ENCODE measurements at regions not wholly inside any gene's neighbourhood (a gene's known extent, or its start where the extent isn't known, plus 50 kb on each side); places are given as distances from the start of the nearest gene placed in this dataset.

DNA sequence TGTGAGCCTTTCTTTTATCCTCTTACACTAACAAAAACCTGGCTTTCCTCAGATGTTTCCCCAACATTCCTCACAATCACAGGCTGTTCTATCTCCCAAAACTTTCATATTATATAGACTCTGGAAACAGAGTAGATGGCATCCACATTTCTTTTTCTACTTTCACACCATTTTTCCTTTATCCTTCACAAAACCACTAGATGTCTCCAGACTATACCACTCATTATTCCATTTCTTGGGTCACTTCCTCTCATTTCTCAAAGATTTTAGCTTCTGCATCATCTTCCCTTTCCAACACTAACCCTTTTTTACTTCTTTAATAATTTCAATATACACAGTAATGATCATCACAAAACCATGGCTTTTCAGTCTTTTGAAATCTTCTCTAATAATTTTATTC, 286.0 kb upstream of the DEPDC1 start:
- TF ChIP-seq SPI1 (IDR thresholded peaks at IDR 0.05; ENCODE audit: borderline replicate concordance, low read depth) (peak; percentile 4; the same call in 1 of the 2 replicates), GABPA (IDR thresholded peaks at IDR 0.05; ENCODE audit: low read depth) (no peak)
- TF ChIP-seq, protein P1, sequence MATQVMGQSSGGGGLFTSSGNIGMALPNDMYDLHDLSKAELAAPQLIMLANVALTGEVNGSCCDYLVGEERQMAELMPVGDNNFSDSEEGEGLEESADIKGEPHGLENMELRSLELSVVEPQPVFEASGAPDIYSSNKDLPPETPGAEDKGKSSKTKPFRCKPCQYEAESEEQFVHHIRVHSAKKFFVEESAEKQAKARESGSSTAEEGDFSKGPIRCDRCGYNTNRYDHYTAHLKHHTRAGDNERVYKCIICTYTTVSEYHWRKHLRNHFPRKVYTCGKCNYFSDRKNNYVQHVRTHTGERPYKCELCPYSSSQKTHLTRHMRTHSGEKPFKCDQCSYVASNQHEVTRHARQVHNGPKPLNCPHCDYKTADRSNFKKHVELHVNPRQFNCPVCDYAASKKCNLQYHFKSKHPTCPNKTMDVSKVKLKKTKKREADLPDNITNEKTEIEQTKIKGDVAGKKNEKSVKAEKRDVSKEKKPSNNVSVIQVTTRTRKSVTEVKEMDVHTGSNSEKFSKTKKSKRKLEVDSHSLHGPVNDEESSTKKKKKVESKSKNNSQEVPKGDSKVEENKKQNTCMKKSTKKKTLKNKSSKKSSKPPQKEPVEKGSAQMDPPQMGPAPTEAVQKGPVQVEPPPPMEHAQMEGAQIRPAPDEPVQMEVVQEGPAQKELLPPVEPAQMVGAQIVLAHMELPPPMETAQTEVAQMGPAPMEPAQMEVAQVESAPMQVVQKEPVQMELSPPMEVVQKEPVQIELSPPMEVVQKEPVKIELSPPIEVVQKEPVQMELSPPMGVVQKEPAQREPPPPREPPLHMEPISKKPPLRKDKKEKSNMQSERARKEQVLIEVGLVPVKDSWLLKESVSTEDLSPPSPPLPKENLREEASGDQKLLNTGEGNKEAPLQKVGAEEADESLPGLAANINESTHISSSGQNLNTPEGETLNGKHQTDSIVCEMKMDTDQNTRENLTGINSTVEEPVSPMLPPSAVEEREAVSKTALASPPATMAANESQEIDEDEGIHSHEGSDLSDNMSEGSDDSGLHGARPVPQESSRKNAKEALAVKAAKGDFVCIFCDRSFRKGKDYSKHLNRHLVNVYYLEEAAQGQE (IDR thresholded peaks at IDR 0.05; ENCODE audit: insufficient replicate concordance, low read depth), result no peak

DNA sequence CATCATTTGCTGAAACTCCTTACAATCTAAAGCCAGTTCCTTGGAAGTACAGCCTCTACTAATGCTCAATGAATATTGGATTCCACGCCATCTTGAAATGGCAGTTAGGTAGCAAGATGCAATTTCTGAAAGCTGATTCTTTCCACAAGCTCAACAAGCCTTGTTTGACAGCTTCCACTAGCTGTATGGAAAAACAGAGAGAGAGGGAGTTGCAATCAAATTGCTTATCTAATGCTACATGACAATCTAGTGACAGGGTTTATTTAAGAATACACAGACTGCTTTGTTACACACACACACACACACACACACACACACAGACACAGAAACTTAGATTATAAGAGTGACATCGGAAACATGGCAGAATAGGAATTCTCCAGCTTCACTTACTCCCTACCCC, 288.4 kb upstream of the DEPDC1 start:
- no peaks in the 10 kb centered on the region for H3K27me3 ChIP-seq (ENCODE audit: insufficient read depth, poor library complexity, severe bottlenecking)
- no peak overlapping the region for H3K4me3 ChIP-seq (replicated peaks; ENCODE audit: insufficient read depth, low read length)
- no peak for TF ChIP-seq SPI1 (IDR thresholded peaks at IDR 0.05; ENCODE audit: borderline replicate concordance, low read depth)
- TF ChIP-seq, protein P1 (IDR thresholded peaks at IDR 0.05; ENCODE audit: insufficient replicate concordance, low read depth), result no peak
- TF ChIP-seq, protein P2, sequence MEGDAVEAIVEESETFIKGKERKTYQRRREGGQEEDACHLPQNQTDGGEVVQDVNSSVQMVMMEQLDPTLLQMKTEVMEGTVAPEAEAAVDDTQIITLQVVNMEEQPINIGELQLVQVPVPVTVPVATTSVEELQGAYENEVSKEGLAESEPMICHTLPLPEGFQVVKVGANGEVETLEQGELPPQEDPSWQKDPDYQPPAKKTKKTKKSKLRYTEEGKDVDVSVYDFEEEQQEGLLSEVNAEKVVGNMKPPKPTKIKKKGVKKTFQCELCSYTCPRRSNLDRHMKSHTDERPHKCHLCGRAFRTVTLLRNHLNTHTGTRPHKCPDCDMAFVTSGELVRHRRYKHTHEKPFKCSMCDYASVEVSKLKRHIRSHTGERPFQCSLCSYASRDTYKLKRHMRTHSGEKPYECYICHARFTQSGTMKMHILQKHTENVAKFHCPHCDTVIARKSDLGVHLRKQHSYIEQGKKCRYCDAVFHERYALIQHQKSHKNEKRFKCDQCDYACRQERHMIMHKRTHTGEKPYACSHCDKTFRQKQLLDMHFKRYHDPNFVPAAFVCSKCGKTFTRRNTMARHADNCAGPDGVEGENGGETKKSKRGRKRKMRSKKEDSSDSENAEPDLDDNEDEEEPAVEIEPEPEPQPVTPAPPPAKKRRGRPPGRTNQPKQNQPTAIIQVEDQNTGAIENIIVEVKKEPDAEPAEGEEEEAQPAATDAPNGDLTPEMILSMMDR (IDR thresholded peaks at IDR 0.05; ENCODE audit: insufficient read depth, low read length), result no peak
- TF ChIP-seq POLR2AphosphoS5 (IDR thresholded peaks at IDR 0.05; ENCODE audit: low read depth), result no peak
- no peak for TF ChIP-seq GABPA (IDR thresholded peaks at IDR 0.05; ENCODE audit: low read depth)

More for the DNA sequence above, 286.0 kb upstream of the DEPDC1 start:
- Histone ChIP-seq H3K27ac (replicated peaks) (no peak overlapping the region), H3K4me3 (replicated peaks; ENCODE audit: insufficient read depth, low read length) (no peak overlapping the region), H3K27me3 (ENCODE audit: insufficient read depth, poor library complexity, severe bottlenecking) (no peaks in the 10 kb centered on the region)
- DNase-seq (ENCODE audit: low read depth in 1 of 2, low spot score in 1 of 2), result no peak

DNA sequence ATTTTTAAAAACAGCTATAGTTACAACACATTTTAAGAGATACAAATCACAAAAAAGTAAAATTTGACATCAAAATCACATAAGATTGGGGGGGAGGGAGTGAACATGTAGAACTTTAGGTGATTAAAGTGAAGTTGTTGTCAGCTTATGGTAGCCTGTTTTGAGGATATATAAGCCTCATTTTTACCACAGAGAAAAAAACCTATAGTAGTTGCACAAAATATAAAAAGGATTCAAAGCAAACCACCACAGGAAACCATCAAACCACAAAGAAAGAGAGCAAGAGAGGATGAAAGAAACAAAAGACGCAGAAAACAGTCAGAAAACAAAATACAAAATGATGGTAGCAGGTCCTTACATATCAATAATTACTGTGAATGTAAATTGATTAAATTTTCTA, 291.9 kb upstream of the DEPDC1 start:
- no peak overlapping the region for H3K4me3 ChIP-seq (replicated peaks; ENCODE audit: insufficient read depth, low read length)
- TF ChIP-seq SPI1 (IDR thresholded peaks at IDR 0.05; ENCODE audit: borderline replicate concordance, low read depth), result no peak
- no peak for TF ChIP-seq GABPA (IDR thresholded peaks at IDR 0.05; ENCODE audit: low read depth)
- TF ChIP-seq, protein P1 (IDR thresholded peaks at IDR 0.05; ENCODE audit: insufficient replicate concordance, low read depth), result no peak
- TF ChIP-seq, protein P2 (IDR thresholded peaks at IDR 0.05; ENCODE audit: insufficient read depth, low read length), result no peak
- TF ChIP-seq POLR2AphosphoS5 (IDR thresholded peaks at IDR 0.05; ENCODE audit: low read depth), result no peak
- H3K27me3 ChIP-seq (ENCODE audit: insufficient read depth, poor library complexity, severe bottlenecking), result no peaks in the 10 kb centered on the region
- DNase-seq (ENCODE audit: low read depth in 1 of 2, low spot score in 1 of 2), result no peak
- no peak overlapping the region for H3K27ac ChIP-seq (replicated peaks)

More for the DNA sequence above, 288.4 kb upstream of the DEPDC1 start:
- no peak overlapping the region for H3K27ac ChIP-seq (replicated peaks)
- no peak for DNase-seq (ENCODE audit: low read depth in 1 of 2, low spot score in 1 of 2)

All from HL-60 (cell line).